Activated naive CD8-positive, alpha-beta T cell treated with anti-CD3 and anti-CD28 coated beads, Interleukin-2, amount 10 ng/mL, durations not matched to agents 7 days and 5 days (primary cell): ENCODE measurements at regions not wholly inside any gene's neighbourhood (a gene's known extent, or its start where the extent isn't known, plus 50 kb on each side); places are given as distances from the start of the nearest gene placed in this dataset.
"Not testable (repeated sequence)": the region's sequence is repeated elsewhere in the genome, so short reads cannot be mapped to it uniquely, and the experiment has no call there.

ENCODE experiments used
- ATAC-seq: fragments of 150-1000 bp; cut with Tn5 transposase; one replicate; pipeline ENCODE4 v1.10.0; 2021; ENCODE audit warnings: low read depth, moderate library complexity
- POLR2A ChIA-PET: fragments of 350-600 bp; sonication (Branson Sonifier 250); formaldehyde crosslinking; loops from one replicate; lab custom pipeline; 2021; ENCODE audit warnings: antibody characterized with exemption; lab: Charles Lee
- DNase-seq: peaks from one replicate; pipeline ENCODE4 v3.0.0; 2021
- H3K27ac Mint-ChIP-seq: one replicate; pipeline ENCODE4 v1.8.0; 2022; ENCODE audit warnings: mild to moderate bottlenecking, mixed read lengths
- H3K27me3 Mint-ChIP-seq: one replicate; pipeline ENCODE4 v1.8.0; 2022; ENCODE audit warnings: mild to moderate bottlenecking, moderate library complexity, mixed read lengths
- H3K36me3 Mint-ChIP-seq: one replicate; pipeline ENCODE4 v1.8.0; 2021; ENCODE audit warnings: mild to moderate bottlenecking, mixed read lengths
- H3K4me1 Mint-ChIP-seq: one replicate; pipeline ENCODE4 v1.8.0; 2021; ENCODE audit warnings: mixed read lengths
- H3K4me3 Mint-ChIP-seq: one replicate; pipeline ENCODE4 v1.8.0; 2022; ENCODE audit warnings: mild to moderate bottlenecking, moderate library complexity, mixed read lengths
- H3K9me3 Mint-ChIP-seq: one replicate; pipeline ENCODE4 v1.8.0; 2021; ENCODE audit warnings: mixed read lengths

DNA sequence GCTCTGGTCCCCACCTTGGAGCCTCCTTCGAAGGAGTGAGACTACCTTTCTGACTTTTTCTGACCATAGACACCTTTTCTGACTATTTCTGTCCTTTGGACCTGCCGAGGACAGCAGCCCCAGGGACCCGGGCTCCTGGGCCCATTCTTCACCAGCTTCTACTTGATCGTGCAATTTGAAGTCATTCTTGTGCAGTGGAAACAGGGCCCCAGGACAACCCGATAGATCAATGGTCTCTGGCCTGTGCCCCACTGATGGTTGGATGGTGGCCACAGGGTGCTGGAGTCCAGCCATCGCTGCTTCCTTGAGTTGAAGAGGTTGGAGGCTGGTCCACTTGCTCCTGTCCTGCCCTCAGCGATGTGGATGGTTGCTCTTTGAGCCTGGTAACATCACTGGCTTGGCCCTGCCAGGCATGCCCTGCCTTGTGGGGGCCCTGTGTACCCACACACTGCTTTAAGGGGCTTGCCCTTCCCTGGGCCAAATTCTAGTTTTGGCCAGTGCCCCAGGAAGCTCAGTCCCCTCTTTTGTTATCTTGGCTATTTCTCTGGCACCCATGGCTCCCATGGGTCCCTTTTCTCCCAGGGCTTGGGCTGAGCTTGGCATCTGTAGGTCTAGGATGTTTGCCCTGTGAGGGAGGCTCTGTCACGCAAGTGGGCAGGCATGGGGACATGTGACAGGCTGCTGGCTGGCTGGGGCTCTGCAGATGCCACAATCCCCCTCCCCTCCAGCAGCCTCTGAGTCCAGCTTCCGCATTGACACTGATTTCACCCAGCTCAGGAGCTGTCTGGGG is 375.6 kb upstream of the NUPR2 start:
- H3K27ac Mint-ChIP-seq = no peak overlapping the region
- no peak for ATAC-seq
- H3K4me3 Mint-ChIP-seq = no peak overlapping the region
- no peaks in the 10 kb centered on the region for H3K27me3 Mint-ChIP-seq
- no peak for DNase-seq
- no peaks in the 10 kb centered on the region for H3K4me1 Mint-ChIP-seq
- no peaks in the 10 kb centered on the region for H3K36me3 Mint-ChIP-seq
- H3K9me3 Mint-ChIP-seq = peaks cover 8% of the 10 kb centered on the region
- POLR2A ChIA-PET = no interaction called here

DNA sequence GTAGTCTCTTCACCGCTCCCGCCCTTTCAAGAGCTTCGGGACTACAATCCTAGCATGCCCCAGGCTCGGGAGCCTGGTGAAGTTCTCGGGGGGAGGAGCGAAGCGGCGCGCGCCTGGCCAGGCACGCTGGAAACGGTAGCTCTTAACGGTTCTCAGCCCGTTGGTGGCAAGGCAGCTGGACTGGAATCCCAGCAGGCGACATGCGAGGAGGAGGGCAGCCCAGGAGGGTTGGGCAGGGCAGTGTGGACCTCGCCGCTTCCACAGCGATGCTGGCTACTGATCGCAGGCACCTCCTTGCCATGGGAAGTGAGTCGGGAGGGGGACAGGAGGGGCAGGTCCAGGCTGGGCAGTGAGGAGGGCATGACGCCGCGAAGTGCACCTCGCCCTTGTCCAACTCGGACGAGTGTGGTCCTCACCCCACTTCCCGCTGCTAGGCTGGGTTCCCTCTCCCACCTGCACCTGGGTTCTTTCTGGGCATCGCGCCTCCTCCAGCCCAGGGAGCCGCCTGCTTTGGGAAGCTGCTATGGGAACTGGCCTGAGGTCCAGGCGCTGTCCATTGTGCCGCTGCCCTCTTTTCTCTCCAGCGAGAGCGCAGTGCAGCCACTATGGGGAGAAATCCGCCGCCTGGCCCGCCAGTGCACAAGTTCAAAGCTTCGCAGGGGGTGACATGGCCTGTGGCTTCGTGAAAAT is 367.8 kb upstream of the NUPR2 start:
- H3K27me3 Mint-ChIP-seq = no peaks in the 10 kb centered on the region
- no peak overlapping the region for H3K27ac Mint-ChIP-seq
- no peaks in the 10 kb centered on the region for H3K4me1 Mint-ChIP-seq
- POLR2A ChIA-PET = no interaction called here
- DNase-seq (no peak), ATAC-seq (no peak)
- peaks cover 13% of the 10 kb centered on the region for H3K9me3 Mint-ChIP-seq
- H3K36me3 Mint-ChIP-seq = peaks cover 3% of the 10 kb centered on the region
- no peak overlapping the region for H3K4me3 Mint-ChIP-seq

DNA sequence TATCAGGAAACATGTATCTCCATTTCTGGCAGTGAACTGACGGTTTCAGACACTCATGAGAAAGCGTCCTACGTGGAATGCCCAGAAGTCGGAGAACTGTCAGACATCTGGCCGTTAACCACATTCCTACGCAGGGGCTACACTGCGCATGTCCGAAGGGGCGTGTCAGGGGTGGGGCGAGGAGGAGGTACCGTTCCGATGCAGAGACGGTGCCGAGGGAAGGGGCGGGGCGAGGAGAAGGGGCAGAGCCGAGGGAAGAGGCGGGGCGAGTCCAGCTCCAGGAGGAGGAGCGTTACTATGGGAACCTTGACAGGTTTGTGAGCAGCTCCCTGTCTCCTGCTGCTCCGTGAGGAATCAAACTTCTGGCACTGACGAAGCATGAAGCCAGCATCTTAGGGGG is 366.9 kb upstream of the NUPR2 start:
- peaks cover 13% of the 10 kb centered on the region for H3K9me3 Mint-ChIP-seq
- no peaks in the 10 kb centered on the region for H3K27me3 Mint-ChIP-seq
- ATAC-seq (no peak), DNase-seq (no peak)
- POLR2A ChIA-PET = no interaction called here
- H3K27ac Mint-ChIP-seq = no peak overlapping the region
- H3K4me1 Mint-ChIP-seq = no peaks in the 10 kb centered on the region
- peaks cover 3% of the 10 kb centered on the region for H3K36me3 Mint-ChIP-seq
- H3K4me3 Mint-ChIP-seq = no peak overlapping the region

DNA sequence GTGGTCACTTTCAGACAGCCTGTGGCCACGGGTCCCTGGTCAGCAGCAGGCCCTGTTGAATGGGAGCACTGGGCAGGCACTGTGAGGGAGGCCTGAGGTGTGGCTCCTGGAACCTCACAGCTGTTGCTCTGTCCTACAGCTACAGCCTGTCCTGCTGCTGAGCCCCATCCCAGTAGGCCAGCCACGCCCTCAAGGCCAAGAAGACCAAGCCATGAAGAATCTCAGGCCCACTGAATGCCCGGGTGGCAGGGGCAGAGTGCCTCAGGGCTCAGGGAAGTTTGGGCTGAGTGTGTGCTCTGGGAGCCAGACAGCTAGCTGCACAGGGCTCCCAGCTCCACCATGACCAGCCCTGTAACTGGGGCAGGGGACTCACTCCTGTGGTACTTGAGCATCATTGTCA is 363.5 kb upstream of the NUPR2 start:
- peaks cover 3% of the 10 kb centered on the region for H3K36me3 Mint-ChIP-seq
- no peaks in the 10 kb centered on the region for H3K4me1 Mint-ChIP-seq
- POLR2A ChIA-PET = no interaction called here
- ATAC-seq (no peak), DNase-seq (no peak)
- no peaks in the 10 kb centered on the region for H3K27me3 Mint-ChIP-seq
- H3K4me3 Mint-ChIP-seq = no peak overlapping the region
- peaks cover 21% of the 10 kb centered on the region for H3K9me3 Mint-ChIP-seq
- no peak overlapping the region for H3K27ac Mint-ChIP-seq

DNA sequence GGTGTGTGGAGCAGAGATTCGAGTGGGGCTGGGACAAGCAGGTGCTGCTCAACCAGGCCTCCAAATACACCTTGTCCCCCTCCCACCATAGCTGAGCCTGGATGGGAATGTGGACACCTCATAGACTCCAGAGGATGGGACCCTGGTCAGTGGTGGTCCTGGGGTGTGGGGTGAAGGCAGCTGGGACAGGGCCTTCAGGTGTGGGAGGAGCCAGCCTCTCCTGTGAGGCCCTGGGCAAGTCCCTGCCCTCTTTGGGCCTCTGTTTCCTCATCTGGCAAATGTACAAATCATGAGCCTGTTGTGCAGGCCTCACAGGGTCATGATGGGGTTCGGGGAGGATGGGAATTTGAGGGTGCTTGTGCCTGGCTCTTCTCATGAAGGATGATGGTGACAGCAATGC is 362.9 kb upstream of the NUPR2 start:
- POLR2A ChIA-PET = no interaction called here
- Mint-ChIP-seq H3K27ac (no peak overlapping the region), H3K27me3 (no peaks in the 10 kb centered on the region), H3K9me3 (peaks cover 21% of the 10 kb centered on the region), H3K36me3 (peaks cover 3% of the 10 kb centered on the region), H3K4me3 (no peak overlapping the region), H3K4me1 (no peaks in the 10 kb centered on the region)
- ATAC-seq (no peak), DNase-seq (no peak)

DNA sequence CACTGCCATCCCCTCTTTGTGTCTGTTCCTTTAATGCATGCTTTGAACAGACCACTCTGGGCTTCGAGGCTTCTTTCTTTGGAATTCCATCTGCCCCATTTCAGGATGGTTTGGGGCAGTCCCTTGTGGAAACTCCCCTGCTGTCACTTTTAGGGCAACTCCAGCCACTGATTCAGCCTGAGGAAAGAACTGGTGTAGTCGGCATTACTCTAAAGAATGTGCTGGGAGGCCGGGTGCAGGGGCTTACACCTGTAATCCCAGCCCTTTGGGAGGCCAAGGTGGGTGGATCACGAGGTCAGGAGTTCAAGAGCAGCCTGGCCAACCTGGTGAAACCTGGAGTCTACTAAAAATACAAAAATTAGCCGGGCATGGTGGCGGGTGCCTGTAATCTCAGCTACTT is 358.1 kb upstream of the NUPR2 start:
- H3K27ac Mint-ChIP-seq = no peak overlapping the region
- H3K4me3 Mint-ChIP-seq = no peak overlapping the region
- ATAC-seq (no peak), DNase-seq (no peak)
- H3K36me3 Mint-ChIP-seq = no peaks in the 10 kb centered on the region
- no peaks in the 10 kb centered on the region for H3K27me3 Mint-ChIP-seq
- POLR2A ChIA-PET = no interaction called here
- peaks cover 21% of the 10 kb centered on the region for H3K9me3 Mint-ChIP-seq
- no peaks in the 10 kb centered on the region for H3K4me1 Mint-ChIP-seq

DNA sequence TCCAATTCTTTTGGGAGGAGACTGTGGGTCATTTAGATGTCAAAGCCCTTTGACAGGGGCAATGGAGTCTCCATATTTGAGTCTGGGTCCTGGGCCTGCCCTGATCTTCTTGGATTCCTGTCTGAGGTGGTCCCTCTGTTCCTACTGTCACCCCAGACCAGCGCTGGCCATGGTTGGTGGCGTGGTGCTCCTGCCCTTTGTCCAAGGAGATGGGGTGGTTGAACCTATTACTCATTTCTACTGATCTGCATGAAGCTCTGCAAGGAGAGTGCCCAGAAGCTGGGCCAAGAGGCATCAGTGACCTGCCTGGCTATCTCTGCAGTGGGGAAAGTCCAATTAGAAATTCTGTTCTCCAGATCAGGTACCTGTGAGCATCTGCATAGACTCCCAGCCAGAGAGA is 355.6 kb upstream of the NUPR2 start:
- POLR2A ChIA-PET = no interaction called here
- no peak overlapping the region for H3K4me3 Mint-ChIP-seq
- ATAC-seq (no peak), DNase-seq (no peak)
- peaks cover 15% of the 10 kb centered on the region for H3K9me3 Mint-ChIP-seq
- no peak overlapping the region for H3K27ac Mint-ChIP-seq
- H3K4me1 Mint-ChIP-seq = no peaks in the 10 kb centered on the region
- no peaks in the 10 kb centered on the region for H3K36me3 Mint-ChIP-seq
- no peaks in the 10 kb centered on the region for H3K27me3 Mint-ChIP-seq

DNA sequence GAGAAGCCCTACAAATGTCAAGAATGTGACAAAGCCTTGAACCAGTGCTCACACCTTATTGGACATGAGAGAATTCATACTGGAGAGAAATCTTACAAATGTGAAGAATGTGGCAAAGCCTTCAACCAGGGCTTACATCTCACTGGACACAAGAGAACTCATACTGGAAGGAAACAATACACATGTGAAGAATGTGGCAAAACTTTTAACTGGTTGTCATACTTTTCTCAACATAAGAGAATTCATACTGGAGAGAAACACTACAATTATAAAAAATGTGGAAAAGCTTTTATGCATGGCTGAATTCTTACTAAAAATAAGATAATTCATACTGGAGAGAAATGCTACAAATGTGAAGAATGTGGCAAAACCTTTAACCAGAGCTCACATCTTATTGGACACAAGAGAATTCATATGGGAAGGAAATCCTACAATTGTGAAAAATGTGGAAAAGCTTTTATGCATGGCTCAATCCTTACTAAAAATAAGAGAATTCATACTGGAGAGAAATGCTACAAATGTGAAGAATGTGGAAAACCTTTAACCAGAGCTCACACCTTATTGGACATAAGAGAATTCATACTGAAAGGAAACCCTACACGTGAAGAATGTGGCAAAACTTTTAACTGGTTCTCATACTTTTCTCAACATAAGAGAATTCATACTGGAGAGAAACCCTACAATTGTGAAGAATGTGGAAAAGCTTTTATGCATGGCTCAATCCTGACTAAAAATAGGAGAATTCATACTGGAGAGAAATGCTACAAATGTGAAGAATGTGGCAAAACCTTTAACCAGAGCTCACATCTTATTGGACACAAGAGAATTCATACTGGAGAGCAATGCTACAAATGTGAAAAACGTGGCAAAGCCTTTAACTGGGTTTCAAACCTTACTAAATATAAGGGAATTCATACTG is 350.6 kb upstream of the NUPR2 start:
- H3K4me1 Mint-ChIP-seq, H3K27me3 Mint-ChIP-seq, H3K27ac Mint-ChIP-seq, DNase-seq, H3K36me3 Mint-ChIP-seq, POLR2A ChIA-PET, H3K4me3 Mint-ChIP-seq, ATAC-seq: not testable (repeated sequence)
- peaks cover 28% of the 10 kb centered on the region for H3K9me3 Mint-ChIP-seq

DNA sequence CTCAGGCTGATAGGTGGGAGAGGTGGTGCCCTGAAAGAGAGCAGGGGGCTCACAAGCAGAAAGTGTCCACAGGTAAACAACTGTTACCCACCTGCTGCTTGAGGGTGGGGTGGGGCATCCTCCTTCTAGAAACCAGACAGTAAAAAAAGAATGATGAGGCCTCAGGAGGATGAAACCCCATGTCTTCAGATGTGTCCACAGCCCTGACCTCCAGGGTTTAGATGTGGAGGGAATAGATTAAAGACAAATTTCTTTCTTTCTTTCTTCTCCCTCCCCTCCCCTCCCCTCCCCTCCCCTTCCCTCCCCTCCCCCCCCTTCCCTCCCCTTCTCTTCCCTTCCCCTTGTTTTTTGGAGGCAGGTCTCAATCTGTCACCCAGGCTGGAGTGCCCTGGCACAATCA is 333.5 kb upstream of the NUPR2 start:
- H3K27ac Mint-ChIP-seq = no peak overlapping the region
- no peaks in the 10 kb centered on the region for H3K27me3 Mint-ChIP-seq
- DNase-seq = no peak
- no peaks in the 10 kb centered on the region for H3K4me1 Mint-ChIP-seq
- ATAC-seq = no peak
- H3K36me3 Mint-ChIP-seq = no peaks in the 10 kb centered on the region
- POLR2A ChIA-PET = no interaction called here
- peaks cover 22% of the 10 kb centered on the region for H3K9me3 Mint-ChIP-seq
- no peak overlapping the region for H3K4me3 Mint-ChIP-seq

DNA sequence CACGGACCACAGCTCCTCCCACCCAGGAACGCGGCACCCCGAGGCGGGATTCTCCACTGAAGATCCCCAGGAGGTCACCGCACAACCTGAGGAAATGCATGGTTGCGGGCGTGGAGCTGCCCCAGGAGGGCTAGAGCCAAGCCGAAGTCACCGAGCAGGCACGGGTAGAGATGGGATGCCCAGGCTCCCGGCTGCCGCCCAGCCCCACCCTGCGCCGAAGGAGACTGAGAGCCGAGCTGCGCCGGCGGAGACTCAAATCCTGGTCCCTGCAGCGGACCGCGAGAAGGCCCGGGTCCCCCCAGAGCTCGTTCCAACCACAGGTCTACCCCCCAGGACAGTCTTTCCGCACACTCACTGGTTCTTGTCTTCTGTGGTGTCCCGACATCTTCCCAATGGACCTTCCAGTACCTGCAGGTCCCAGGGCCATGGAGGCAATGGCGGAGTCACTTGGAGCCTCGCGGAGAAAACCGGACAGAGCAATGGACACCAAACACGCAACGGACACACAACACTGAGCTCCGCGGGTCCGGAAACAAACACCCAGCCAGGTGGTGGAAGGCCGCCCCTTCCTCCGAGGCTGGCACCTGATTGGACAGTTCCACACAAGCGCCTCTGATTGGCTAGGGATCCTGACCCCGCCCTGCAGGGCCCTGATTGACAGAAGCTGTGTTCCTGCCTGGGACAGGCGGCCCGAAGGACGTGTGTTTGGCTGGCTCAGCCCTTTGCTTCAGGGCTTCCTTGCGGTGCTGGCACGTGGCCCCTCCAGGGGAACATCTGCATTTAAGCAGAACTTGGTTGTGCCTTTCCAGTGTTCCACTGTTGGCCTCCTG is 331.9 kb upstream of the NUPR2 start:
- no peak for DNase-seq
- Mint-ChIP-seq H3K4me3 (no peak overlapping the region), H3K9me3 (peaks cover 24% of the 10 kb centered on the region), H3K27ac (no peak overlapping the region), H3K4me1 (no peaks in the 10 kb centered on the region), H3K27me3 (no peaks in the 10 kb centered on the region), H3K36me3 (no peaks in the 10 kb centered on the region)
- POLR2A ChIA-PET = interaction anchor here (0.6 kb wide), 1 partner anchor 1140 kb away, joined by 3 read pairs; no protein-coding TSS in a partner anchor
- no peak for ATAC-seq

DNA sequence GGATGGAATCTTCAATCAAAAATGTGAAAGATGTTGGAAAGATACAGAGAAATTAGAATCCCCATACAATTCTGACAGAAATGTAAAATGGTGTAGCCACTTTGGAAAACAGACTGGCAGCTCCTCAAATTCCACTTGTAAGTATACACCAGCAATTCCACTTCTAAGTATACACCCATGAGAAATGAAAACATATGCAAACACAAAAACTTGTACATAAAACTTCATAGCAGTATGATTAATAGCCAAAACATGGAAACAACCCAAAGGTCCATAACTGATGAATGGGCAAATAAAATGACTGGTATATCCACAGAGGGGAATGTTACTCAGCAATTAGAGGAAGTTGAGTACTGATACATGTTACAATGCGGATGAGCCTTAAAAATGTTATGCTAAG is 304.3 kb upstream of the NUPR2 start:
- peaks cover 14% of the 10 kb centered on the region for H3K9me3 Mint-ChIP-seq
- H3K4me1 Mint-ChIP-seq, H3K36me3 Mint-ChIP-seq, H3K27me3 Mint-ChIP-seq, ATAC-seq, POLR2A ChIA-PET, H3K4me3 Mint-ChIP-seq, DNase-seq, H3K27ac Mint-ChIP-seq: not testable (repeated sequence)

DNA sequence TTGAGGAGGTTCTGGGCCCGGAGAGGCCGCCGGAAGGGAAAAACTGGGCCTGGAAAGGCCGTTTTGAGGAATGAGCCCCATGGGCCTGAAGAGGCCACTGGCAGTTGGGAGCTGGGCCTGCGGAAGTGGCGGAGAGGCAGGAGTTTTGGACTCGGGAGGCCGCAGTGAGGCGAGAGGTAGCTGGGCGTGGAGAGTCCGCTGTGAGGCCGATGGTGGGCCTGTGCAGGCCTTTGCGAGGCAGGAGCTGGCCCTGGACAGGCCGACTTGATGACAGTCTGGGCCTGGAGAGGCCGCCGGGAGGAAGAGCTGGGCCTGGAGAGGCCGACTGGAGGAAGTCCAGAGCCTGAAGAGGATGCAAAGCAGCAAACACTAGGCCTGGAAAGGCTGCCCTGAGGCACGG is 259.0 kb upstream of the NUPR2 start:
- POLR2A ChIA-PET = no interaction called here
- DNase-seq (no peak), ATAC-seq (no peak)
- Mint-ChIP-seq H3K4me3 (no peak overlapping the region), H3K4me1 (no peaks in the 10 kb centered on the region), H3K27ac (no peak overlapping the region), H3K36me3 (no peaks in the 10 kb centered on the region), H3K27me3 (no peaks in the 10 kb centered on the region), H3K9me3 (no peaks in the 10 kb centered on the region)

DNA sequence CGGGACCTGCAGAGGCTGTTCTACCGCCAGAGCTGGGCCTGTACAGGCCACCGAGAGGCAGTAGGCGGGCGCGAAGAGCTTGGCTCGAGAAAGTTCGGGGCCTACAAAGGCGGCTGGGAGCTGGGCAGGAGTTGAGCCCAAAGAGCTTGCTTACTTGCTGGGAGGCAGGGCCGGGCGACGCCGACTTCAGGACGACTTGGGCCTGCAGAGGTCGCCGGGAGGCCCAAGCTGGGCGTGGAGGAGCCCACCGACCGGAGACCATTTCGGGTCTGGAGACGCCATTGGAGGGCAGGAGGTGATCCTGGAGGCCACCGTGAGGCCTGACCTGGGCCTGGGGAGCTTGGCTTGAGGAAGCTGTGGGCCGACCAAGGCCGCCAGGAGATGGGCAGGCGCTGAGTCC is 258.4 kb upstream of the NUPR2 start:
- ATAC-seq, H3K9me3 Mint-ChIP-seq, H3K4me3 Mint-ChIP-seq, H3K27ac Mint-ChIP-seq, H3K27me3 Mint-ChIP-seq, DNase-seq, POLR2A ChIA-PET, H3K36me3 Mint-ChIP-seq, H3K4me1 Mint-ChIP-seq: not testable (repeated sequence)
